ENCODE measurements at regions not wholly inside any gene's neighbourhood (a gene's known extent, or its start where the extent isn't known, plus 50 kb on each side); places are given as distances from the start of the nearest gene placed in this dataset.

DNA sequence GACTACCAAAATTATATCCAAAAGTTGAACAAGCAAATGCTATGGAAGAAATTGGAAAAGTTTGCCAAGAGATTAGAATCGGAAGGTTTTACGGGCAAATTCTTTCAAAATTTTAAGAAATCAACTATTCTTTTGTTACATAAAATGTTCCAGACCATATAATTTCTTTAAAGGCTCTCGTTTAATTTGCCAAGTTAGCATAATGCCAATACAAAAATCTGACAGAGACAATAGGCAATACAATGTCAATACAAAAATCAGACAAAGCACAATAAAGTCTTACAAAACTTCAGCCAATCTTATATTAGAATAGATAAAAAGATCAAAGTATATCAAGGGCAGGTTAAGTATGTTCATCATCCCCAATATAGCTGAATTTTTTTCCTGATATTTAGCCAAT lies 224.2 kb downstream of the BCL11A start:
- no peak overlapping the region for H3K27ac Mint-ChIP-seq
- peaks cover 11% of the 10 kb centered on the region for H3K9me3 Mint-ChIP-seq
- H3K4me1 Mint-ChIP-seq: no peaks in the 10 kb centered on the region
- H3K4me3 Mint-ChIP-seq: no peak overlapping the region
- no peaks in the 10 kb centered on the region for H3K27me3 Mint-ChIP-seq (ENCODE audit: low read depth)
- no peak for DNase-seq (ENCODE audit: low spot score in 2 of 2, unreplicated experiment in 2 of 2)
- H3K36me3 Mint-ChIP-seq: peaks cover 3% of the 10 kb centered on the region
- TF ChIP-seq CTCF (IDR thresholded peaks at IDR 0.05; ENCODE audit: unreplicated experiment): no peak

GRCh38 chr2:60324536-60324935 lies 228.9 kb downstream of the BCL11A start:
- Mint-ChIP-seq H3K4me3 (no peak overlapping the region), H3K4me1 (peaks cover 2% of the 10 kb centered on the region), H3K36me3 (peaks cover 3% of the 10 kb centered on the region), H3K27me3 (ENCODE audit: low read depth) (no peaks in the 10 kb centered on the region), H3K27ac (no peak overlapping the region), H3K9me3 (peaks cover 11% of the 10 kb centered on the region)
- DNase-seq (ENCODE audit: low spot score in 2 of 2, unreplicated experiment in 2 of 2): no peak
- no peak for TF ChIP-seq CTCF (IDR thresholded peaks at IDR 0.05; ENCODE audit: unreplicated experiment)

DNA sequence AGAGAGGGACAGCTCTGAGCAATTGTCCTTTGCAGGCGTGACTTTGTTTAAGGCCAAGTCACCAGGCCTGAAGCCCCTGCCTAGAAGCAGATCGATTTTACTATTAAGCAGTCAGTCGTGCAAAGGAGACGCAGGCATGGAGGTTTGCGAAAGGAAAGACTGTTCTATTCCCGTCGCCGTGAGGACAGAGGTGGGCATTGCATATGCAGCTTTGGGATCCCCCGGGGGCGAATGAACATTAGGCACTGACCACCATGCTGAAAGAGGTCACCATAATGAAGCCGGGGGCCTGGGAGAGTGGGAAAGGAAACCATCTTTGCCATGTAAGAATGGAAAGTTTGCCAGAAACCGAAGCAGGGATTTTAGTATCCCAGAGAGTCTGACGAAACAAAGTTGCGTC lies 231.6 kb downstream of the BCL11A start:
- H3K27ac Mint-ChIP-seq: no peak overlapping the region
- peaks cover 11% of the 10 kb centered on the region for H3K9me3 Mint-ChIP-seq
- H3K4me1 Mint-ChIP-seq: peaks cover 12% of the 10 kb centered on the region
- H3K27me3 Mint-ChIP-seq (ENCODE audit: low read depth): peaks cover 2% of the 10 kb centered on the region
- DNase-seq (ENCODE audit: low spot score in 2 of 2, unreplicated experiment in 2 of 2): no peak
- peaks cover 3% of the 10 kb centered on the region for H3K36me3 Mint-ChIP-seq
- H3K4me3 Mint-ChIP-seq: no peak overlapping the region
- no peak for TF ChIP-seq CTCF (IDR thresholded peaks at IDR 0.05; ENCODE audit: unreplicated experiment)

- peaks cover 2% of the 10 kb centered on the region for H3K27me3 Mint-ChIP-seq (ENCODE audit: low read depth)
- no peak overlapping the region for H3K27ac Mint-ChIP-seq
- peaks cover 4% of the 10 kb centered on the region for H3K9me3 Mint-ChIP-seq
- TF ChIP-seq CTCF (IDR thresholded peaks at IDR 0.05; ENCODE audit: unreplicated experiment): no peak
- H3K4me1 Mint-ChIP-seq: peaks cover 12% of the 10 kb centered on the region
- no peak for DNase-seq (ENCODE audit: low spot score in 2 of 2, unreplicated experiment in 2 of 2)
- H3K36me3 Mint-ChIP-seq: no peaks in the 10 kb centered on the region
- no peak overlapping the region for H3K4me3 Mint-ChIP-seq
Measured at GRCh38 chr2:60320724-60321123, 232.7 kb downstream of the BCL11A start.

DNA sequence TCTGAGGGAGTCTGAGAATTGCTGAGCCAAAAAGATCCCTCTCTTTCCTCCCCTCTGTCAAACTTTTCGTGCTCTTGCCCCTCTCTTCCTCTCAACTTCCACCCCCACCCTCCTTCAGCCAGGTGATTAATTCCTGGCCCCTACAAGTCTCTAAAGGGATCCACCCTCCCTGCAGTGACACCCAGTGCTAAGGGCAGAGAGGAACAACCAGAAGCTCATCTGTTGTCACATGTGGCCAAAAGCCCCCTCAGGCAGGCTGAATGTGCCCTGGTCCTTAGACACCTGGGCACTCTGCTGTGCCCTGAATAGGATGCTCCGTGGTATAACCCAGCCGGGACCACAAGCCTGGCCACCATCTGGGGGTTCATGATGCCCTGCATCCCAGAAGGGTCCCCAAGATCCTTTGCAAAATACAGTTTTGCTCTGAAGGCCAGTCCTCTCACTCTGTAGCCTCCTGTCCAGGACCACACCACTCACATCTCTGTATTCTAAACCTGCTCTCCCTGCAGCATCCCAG lies 234.4 kb downstream of the BCL11A start:
- no peak overlapping the region for H3K27ac Mint-ChIP-seq
- peaks cover 12% of the 10 kb centered on the region for H3K4me1 Mint-ChIP-seq
- TF ChIP-seq CTCF (IDR thresholded peaks at IDR 0.05; ENCODE audit: unreplicated experiment): no peak
- no peak overlapping the region for H3K4me3 Mint-ChIP-seq
- H3K9me3 Mint-ChIP-seq: no peaks in the 10 kb centered on the region
- DNase-seq (ENCODE audit: low spot score in 2 of 2, unreplicated experiment in 2 of 2): no peak
- peaks cover 2% of the 10 kb centered on the region for H3K27me3 Mint-ChIP-seq (ENCODE audit: low read depth)
- no peaks in the 10 kb centered on the region for H3K36me3 Mint-ChIP-seq

GRCh38 chr2:60318544-60318943 lies 234.9 kb downstream of the BCL11A start:
- H3K4me3 Mint-ChIP-seq: no peak overlapping the region
- H3K27me3 Mint-ChIP-seq (ENCODE audit: low read depth): peaks cover 2% of the 10 kb centered on the region
- H3K4me1 Mint-ChIP-seq: peaks cover 10% of the 10 kb centered on the region
- DNase-seq (ENCODE audit: low spot score in 2 of 2, unreplicated experiment in 2 of 2): no peak
- no peak overlapping the region for H3K27ac Mint-ChIP-seq
- TF ChIP-seq CTCF (IDR thresholded peaks at IDR 0.05; ENCODE audit: unreplicated experiment): no peak
- H3K9me3 Mint-ChIP-seq: no peaks in the 10 kb centered on the region
- no peaks in the 10 kb centered on the region for H3K36me3 Mint-ChIP-seq

Data from mesothelial cell of epicardium (in vitro differentiated cells).